MV-4-11 (cell line): ENCODE measurements at regions not wholly inside any gene's neighbourhood (a gene's known extent, or its start where the extent isn't known, plus 50 kb on each side); places are given as distances from the start of the nearest gene placed in this dataset.
"Not testable (repeated sequence)": the region's sequence is repeated elsewhere in the genome, so short reads cannot be mapped to it uniquely, and the experiment has no call there.

Experiments used
- DNase-seq: peaks from one replicate; lab custom pipeline; 2025; lab: John Stamatoyannopoulos, UW

DNA sequence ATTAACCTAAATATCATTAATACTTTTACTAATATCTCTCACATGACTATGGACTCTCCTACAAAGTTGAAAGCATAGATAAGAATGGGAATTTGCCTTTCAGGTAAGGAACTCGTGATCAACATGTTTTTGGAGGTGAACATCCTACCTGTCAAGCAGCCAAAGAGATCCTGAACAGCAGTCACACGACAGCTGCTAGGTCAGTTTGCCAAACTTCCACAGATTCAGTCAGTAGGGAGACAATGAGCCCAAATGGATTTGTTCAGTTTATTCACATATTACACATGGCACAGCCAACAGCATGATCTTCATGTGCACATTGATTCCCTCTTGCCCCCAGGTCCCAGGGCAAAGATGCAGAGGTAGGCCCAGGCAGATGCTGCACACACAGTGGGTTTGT, 86.1 kb upstream of the LOC128125822 start:
- DNase-seq = no peak

DNA sequence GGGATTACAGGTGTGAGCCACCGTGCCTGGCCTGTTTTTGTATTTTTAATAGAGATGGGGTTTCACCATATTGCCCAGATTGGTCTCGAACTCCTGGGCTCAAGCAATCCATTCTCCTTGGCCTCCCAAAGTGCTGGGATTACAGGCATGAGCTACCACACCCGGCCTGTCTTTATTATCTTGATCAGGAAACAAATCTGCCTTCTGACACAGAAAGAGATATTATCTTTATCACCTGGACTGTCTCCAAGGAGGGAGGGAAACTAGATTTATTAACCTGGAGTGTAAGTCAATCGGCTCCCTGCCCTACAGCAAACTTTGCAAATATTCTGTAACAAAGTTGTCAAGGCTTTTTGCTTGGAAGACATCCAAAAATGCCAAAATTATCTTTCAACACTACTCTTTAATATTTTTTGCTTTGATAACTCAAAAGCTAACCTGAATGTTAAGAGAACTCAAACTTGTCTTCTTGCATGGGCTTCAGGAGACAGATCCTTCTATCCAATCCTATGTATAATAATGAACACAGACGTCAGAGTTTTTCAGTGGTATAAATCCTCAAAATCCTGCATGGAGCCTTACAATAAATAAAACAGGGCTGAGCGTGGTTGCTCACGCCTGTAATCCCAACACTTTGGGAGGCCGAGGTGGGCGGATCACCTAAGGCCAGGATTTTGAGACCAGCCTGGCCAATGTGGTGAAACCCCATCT, 85.0 kb upstream of the LOC128125822 start:
- DNase-seq = no peak

DNA sequence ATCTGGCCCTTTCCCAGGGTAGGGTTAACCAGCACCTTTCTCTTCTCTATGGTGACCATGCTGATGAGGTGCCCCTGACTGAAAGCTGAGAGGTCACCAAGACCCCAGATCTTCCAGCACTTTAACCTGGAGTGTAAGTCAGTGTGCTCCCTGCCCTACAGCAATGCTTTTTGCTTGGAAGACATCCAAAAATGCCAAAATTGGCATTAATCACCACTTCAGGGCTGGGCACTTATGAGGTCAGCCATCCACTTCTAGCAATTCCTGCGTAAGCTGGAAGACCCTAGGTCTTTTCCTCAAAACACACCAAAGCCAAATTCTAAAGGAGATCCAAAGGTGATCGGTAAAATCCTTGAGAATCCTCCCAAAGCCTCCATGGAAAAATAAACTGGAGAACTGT, 81.2 kb upstream of the LOC128125822 start:
- DNase-seq = no peak

- DNase-seq = no peak
These were observed 79.8 kb upstream of the LOC128125822 start for GRCh38 chr6:63492476-63492875.

DNA sequence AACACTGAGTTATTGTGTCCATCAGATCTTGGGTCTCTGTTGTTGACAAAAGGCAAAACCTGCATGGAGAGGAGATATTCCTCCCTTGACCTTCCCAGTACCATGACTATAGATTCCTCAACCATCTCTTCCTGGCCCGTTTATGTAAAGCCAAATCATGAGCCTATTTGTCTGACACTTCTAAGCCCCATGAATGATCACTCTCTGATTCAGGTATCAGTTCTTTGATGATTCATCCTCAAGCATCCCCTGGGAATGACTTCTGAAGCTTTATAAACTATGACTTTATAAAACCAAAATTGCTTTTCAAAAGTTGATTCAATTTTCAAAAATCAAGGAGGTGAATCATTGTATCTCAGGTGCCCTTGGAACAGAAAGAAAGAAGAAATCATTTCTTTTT, 78.7 kb upstream of the LOC128125822 start:
- no peak for DNase-seq

DNA sequence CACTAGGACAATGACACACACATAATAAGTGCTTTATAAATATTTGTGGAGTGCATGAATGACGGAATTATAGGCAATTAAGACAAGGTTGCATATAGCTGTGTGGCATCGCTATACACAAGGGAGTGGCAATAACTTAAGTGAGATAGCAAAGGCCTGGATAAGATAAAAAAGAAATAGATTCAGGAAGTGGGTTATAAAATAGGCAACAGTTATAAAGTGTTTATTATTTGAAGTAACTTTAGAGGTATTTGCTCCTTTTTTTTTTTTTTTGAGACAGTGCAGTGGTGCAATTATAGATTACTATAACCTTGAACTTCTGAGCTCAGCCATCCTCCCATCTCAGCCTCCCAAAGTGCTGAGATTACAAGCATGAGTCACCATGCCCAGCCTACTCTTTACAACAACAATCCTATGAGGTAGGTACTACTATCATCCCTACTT, 75.9 kb upstream of the LOC128125822 start:
- DNase-seq = no peak

GRCh38 chr6:63502156-63502555, 70.1 kb upstream of the LOC128125822 start:
- no peak for DNase-seq

GRCh38 chr6:63503199-63503598, 69.1 kb upstream of the LOC128125822 start:
- no peak for DNase-seq

GRCh38 chr6:63504777-63505384, 67.4 kb upstream of the LOC128125822 start:
- no peak for DNase-seq

- no peak for DNase-seq
These were observed 65.2 kb upstream of the LOC128125822 start for GRCh38 chr6:63507096-63507495.

DNA sequence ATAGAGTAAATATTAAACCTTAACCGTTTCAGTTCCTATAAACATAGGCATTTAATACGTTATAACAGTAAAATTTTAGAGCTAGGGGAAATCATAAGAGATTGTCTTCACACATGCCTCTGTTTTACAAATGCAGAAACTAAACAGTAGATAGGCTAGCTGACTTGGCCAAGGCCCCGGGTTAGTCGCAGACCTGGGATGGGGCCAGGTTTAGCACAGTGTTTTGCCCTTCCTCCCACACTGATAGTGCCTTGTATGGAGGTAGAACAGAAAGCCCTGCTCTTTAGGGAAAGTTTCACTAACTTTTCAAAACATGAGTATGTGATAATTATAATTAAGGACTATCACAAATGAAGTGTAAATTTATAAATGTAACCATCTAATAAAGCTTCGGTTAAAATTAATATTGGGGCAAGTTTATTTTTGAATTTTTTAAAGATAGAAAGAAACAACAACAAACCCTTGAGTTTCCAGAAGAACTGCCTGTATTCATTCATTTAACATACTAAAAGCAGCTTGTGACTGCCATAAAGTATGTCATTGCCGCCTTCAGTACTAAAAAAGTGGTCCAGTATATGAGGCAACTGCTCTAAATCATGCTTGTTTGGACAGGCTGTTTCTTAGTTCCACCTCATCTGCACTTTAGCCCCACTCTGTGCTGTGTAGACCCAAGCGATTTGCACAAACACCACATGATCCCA, 62.5 kb upstream of the LOC128125822 start:
- DNase-seq = no peak

GRCh38 chr6:63510353-63510686, 62.0 kb upstream of the LOC128125822 start:
- no peak for DNase-seq

DNA sequence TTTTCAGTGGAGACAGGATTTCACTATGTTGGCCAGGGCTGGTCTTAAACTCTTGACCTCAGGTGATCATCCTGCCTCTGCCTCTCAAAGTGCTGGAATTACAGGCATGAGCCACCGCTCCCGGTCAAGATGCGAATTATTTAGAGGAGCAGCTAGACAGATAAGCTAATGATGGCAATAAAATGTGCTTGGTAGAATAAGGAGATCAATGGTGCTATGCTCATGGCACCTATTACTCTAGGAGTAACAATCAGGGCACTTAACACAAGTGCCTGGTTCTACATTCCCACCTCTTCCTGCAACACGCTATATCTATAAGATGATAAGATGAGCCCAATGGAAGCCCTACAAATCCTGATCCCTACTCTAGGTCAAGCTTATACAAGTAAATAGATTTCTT, 61.4 kb upstream of the LOC128125822 start:
- DNase-seq = no peak

DNA sequence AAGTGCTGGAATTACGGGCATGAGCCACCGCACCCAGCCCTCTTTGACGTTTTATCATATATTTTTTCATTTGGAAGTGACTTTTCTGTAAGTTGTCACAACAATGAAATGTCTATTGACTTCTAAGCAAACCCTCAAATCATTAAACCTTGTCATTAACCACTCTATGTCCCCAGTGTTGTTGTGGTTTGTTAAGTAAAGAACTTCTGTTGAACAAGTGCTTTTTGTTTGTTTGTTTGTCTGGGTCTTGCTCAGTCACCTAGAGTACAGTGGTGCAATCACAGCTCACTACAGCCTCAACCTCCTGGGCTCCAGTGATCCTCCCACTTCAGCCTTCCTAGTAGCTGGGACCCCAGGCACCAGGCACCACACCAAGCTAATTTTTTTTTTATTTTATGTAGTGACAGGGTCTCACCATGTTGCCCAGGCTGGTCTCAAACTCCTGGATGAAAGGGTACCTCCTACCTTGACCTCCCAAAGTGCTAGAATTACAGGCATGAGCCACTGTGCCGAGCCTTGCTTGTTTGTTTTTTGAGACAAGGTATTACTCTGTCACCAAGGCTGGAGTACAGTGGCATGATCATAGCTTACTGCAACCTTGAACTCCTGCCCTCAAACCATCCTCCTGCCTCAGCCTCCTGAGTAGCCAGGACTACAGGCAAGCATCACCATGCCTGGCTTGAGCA, 57.6 kb upstream of the LOC128125822 start:
- DNase-seq = no peak

GRCh38 chr6:63515227-63515626, 57.1 kb upstream of the LOC128125822 start:
- DNase-seq = not testable (repeated sequence)

DNA sequence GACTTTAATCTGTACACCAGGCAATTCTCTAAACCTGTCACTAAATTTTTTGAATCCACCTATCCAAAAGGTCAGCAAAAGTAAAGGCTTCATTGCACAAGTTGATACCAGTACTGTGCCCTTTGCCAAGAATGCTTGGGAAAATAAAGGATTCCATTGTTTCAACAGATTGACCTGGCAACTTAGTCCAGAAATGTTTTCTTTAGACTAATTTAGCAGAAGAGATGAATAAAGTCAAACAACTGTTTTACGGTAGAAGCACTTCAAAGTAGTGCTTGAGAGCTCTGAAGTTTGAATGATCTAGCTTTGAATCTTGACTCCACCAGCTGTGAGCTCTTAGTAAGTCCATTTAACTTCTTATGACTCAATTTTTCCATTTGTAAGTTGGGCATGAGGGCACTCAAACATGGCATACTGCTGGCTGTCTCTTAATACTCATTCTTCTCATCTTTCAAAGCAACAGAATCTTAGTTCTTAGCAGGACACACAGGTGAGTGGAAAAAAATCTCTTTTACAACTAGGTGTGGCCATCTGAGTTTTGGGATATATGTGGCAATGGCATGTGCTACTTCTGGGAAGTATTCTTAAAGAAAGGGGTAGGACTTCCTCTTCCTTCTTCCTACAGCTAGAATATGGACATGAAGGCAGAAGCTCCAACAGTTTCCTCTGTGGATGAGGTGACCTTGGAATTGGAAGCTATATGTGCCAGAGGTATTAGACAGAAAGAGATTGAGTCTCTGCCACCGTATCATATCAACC, 55.9 kb upstream of the LOC128125822 start:
- no peak for DNase-seq

GRCh38 chr6:63517221-63517620, 55.1 kb upstream of the LOC128125822 start:
- DNase-seq = no peak

GRCh38 chr6:63521475-63522210, 50.6 kb upstream of the LOC128125822 start:
- no peak for DNase-seq
